ENCODE measurements at regions not wholly inside any gene's neighbourhood (a gene's known extent, or its start where the extent isn't known, plus 50 kb on each side); places are given as distances from the start of the nearest gene placed in this dataset.

GRCh38 chr12:4068981-4069669 is 195.9 kb upstream of the PARP11 start:
- no peak overlapping the region for H3K27ac ChIP-seq
- intact Hi-C loops (cut with DNase I; ENCODE audit: low total_unique reads): no loop called here
- no peaks in the 10 kb centered on the region for H3K4me1 ChIP-seq
- H3K4me3 ChIP-seq: no peak overlapping the region
- no peaks in the 10 kb centered on the region for H3K9me3 ChIP-seq
- H3K36me3 ChIP-seq: no peaks in the 10 kb centered on the region
- no peaks in the 10 kb centered on the region for H3K27me3 ChIP-seq
- TF ChIP-seq CTCF (IDR thresholded peaks at IDR 0.05) (no peak), POLR2A (IDR thresholded peaks at IDR 0.05) (no peak)
- no peak for DNase-seq

GRCh38 chr12:4064008-4064407 is 190.8 kb upstream of the PARP11 start:
- DNase-seq: no peak
- no peak for TF ChIP-seq POLR2A (IDR thresholded peaks at IDR 0.05)
- H3K4me1 ChIP-seq: no peaks in the 10 kb centered on the region

GRCh38 chr12:4059898-4060568 is 186.8 kb upstream of the PARP11 start:
- Histone ChIP-seq H3K9me3 (no peaks in the 10 kb centered on the region), H3K4me1 (no peaks in the 10 kb centered on the region), H3K27ac (no peak overlapping the region), H3K4me3 (no peak overlapping the region), H3K27me3 (no peaks in the 10 kb centered on the region), H3K36me3 (no peaks in the 10 kb centered on the region)
- DNase-seq: no peak
- TF ChIP-seq POLR2A (IDR thresholded peaks at IDR 0.05) (no peak), CTCF (IDR thresholded peaks at IDR 0.05) (no peak)
- intact Hi-C loops (cut with DNase I; ENCODE audit: low total_unique reads): no loop called here

More at GRCh38 chr12:4064008-4064407, 190.8 kb upstream of the PARP11 start:
- Histone ChIP-seq H3K27ac (no peak overlapping the region), H3K9me3 (no peaks in the 10 kb centered on the region), H3K4me3 (no peak overlapping the region), H3K27me3 (no peaks in the 10 kb centered on the region), H3K36me3 (no peaks in the 10 kb centered on the region)
- intact Hi-C loops (cut with DNase I; ENCODE audit: low total_unique reads): no loop called here

GRCh38 chr12:4056910-4057845 is 184.0 kb upstream of the PARP11 start:
- DNase-seq: no peak
- H3K9me3 ChIP-seq: no peaks in the 10 kb centered on the region
- intact Hi-C loops (cut with DNase I; ENCODE audit: low total_unique reads): no loop called here
- no peak for TF ChIP-seq POLR2A (IDR thresholded peaks at IDR 0.05)
- TF ChIP-seq CTCF (IDR thresholded peaks at IDR 0.05): no peak
- no peak overlapping the region for H3K4me3 ChIP-seq
- H3K27me3 ChIP-seq: no peaks in the 10 kb centered on the region
- no peak overlapping the region for H3K27ac ChIP-seq
- no peaks in the 10 kb centered on the region for H3K4me1 ChIP-seq
- no peaks in the 10 kb centered on the region for H3K36me3 ChIP-seq

- no peak for DNase-seq
- Histone ChIP-seq H3K27me3 (no peaks in the 10 kb centered on the region), H3K36me3 (no peaks in the 10 kb centered on the region), H3K9me3 (no peaks in the 10 kb centered on the region), H3K27ac (no peak overlapping the region), H3K4me1 (no peaks in the 10 kb centered on the region), H3K4me3 (no peak overlapping the region)
- intact Hi-C loops (cut with DNase I; ENCODE audit: low total_unique reads): no loop called here
- TF ChIP-seq POLR2A (IDR thresholded peaks at IDR 0.05) (no peak), CTCF (IDR thresholded peaks at IDR 0.05) (no peak)
Measured at GRCh38 chr12:4054630-4055029, 181.4 kb upstream of the PARP11 start.

Measured in uterus (tissue), 3 donors.